ENCODE measurements at regions not wholly inside any gene's neighbourhood (a gene's known extent, or its start where the extent isn't known, plus 50 kb on each side); places are given as distances from the start of the nearest gene placed in this dataset.

DNA sequence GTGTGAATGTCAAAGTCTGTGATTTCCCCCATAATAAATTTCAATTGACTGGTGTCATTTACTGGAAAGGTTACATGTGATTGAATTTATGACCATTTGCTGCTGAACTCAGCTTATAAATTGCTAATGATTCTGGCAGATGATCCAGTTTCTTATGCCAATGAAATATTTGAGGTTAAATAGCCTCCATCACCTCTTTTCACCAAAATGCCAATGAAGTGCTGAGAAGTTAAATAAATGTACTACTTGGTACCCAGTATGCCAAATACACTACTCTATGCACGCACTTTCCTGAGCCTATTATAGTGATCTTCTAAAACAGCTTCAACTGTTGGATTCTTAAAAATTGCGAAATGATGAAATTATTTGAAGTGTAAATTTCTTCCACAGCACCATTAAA is 741.4 kb downstream of the PLA2G4A start:
- H3K4me3 ChIP-seq (ENCODE audit: low read depth, low read length, poor library complexity, severe bottlenecking) = no peak overlapping the region
- BruUV-seq (replicated peaks) = no TSS peak
- TF ChIP-seq, protein P1, sequence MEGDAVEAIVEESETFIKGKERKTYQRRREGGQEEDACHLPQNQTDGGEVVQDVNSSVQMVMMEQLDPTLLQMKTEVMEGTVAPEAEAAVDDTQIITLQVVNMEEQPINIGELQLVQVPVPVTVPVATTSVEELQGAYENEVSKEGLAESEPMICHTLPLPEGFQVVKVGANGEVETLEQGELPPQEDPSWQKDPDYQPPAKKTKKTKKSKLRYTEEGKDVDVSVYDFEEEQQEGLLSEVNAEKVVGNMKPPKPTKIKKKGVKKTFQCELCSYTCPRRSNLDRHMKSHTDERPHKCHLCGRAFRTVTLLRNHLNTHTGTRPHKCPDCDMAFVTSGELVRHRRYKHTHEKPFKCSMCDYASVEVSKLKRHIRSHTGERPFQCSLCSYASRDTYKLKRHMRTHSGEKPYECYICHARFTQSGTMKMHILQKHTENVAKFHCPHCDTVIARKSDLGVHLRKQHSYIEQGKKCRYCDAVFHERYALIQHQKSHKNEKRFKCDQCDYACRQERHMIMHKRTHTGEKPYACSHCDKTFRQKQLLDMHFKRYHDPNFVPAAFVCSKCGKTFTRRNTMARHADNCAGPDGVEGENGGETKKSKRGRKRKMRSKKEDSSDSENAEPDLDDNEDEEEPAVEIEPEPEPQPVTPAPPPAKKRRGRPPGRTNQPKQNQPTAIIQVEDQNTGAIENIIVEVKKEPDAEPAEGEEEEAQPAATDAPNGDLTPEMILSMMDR (conservative IDR thresholded peaks at IDR 0.05; ENCODE audit: low read length) = no peak
- TF ChIP-seq EZH2phosphoT487 (IDR thresholded peaks at IDR 0.05; ENCODE audit: borderline replicate concordance, low read depth, low read length) = no peak
- POLR2A ChIA-PET = no interaction called here
- no peaks in the 10 kb centered on the region for H3K9me3 ChIP-seq (ENCODE audit: low read length)
- H3K79me2 ChIP-seq (ENCODE audit: insufficient read depth, low read depth, low read length) = no peaks in the 10 kb centered on the region
- no peak overlapping the region for H3K4me2 ChIP-seq (ENCODE audit: low read length)
- no peaks in the 10 kb centered on the region for H4K20me1 ChIP-seq (ENCODE audit: insufficient read depth, low read length)
- no peak overlapping the region for H2AFZ ChIP-seq (ENCODE audit: low read length)
- intact Hi-C loops (cut with micrococcal nuclease; ENCODE audit: unreplicated experiment) = no loop called here
- DNase-seq (ENCODE audit: low spot score) = no peak
- CTCF ChIA-PET (ENCODE audit: unreplicated experiment) = no interaction called here
- no peak overlapping the region for H3K27ac ChIP-seq (ENCODE audit: low read depth, low read length, poor library complexity, severe bottlenecking)
- H3K9me2 ChIP-seq (ENCODE audit: insufficient read depth, low read length) = no peaks in the 10 kb centered on the region
- H3K4me1 ChIP-seq (ENCODE audit: insufficient read depth, low read length, poor library complexity, severe bottlenecking) = no peaks in the 10 kb centered on the region
- no peaks in the 10 kb centered on the region for H3K36me3 ChIP-seq (ENCODE audit: insufficient read depth, low read length)

DNA sequence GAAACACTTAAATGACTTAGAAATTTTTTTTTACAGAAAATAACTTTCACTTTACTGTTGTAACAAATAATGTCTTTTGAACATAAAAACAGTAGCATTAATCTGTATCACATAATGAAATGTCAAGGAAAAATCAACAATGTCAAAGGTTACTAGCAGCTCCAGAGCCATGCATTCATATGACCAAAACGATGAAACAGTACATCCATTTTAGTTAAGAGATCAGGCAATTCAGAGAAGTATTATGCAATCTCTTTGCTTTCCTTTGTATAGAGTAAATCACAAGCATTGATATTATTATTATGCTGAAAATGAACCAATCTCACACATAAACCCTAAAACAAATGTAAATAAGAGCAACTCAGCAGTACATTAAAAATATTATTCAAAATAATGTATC is 748.9 kb downstream of the PLA2G4A start:
- no peaks in the 10 kb centered on the region for H3K36me3 ChIP-seq (ENCODE audit: insufficient read depth, low read length)
- POLR2A ChIA-PET = no interaction called here
- BruUV-seq (replicated peaks) = no TSS peak

DNA sequence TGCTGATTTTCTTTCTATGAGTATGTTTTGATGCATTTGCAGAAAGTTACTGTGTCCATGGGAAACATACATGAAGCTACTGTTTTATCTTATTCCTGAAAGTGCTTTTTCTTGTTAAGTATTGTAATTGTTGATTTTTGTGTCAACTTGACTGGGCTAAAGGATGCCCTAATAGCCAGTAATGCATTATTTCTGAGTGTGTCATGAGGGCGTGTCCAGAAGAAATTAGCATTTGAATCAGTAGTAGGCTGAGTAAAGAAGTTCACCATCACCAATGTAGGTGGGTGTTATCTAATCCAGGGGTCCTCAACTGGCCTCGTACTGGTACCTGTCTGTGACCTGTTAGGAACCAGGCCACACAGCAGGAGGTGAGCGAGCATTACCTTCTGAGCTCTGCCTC is 760.2 kb downstream of the PLA2G4A start:
- no TSS peak for BruUV-seq (replicated peaks)
- no peaks in the 10 kb centered on the region for H3K9me2 ChIP-seq (ENCODE audit: insufficient read depth, low read length)
- no peaks in the 10 kb centered on the region for H3K4me1 ChIP-seq (ENCODE audit: insufficient read depth, low read length, poor library complexity, severe bottlenecking)
- H3K9me3 ChIP-seq (ENCODE audit: low read length) = no peaks in the 10 kb centered on the region
- no peak overlapping the region for H3K27ac ChIP-seq (ENCODE audit: low read depth, low read length, poor library complexity, severe bottlenecking)
- H3K4me3 ChIP-seq (ENCODE audit: low read depth, low read length, poor library complexity, severe bottlenecking) = no peak overlapping the region
- no peak for DNase-seq (ENCODE audit: low spot score)
- no peak overlapping the region for H2AFZ ChIP-seq (ENCODE audit: low read length)
- intact Hi-C loops (cut with micrococcal nuclease; ENCODE audit: unreplicated experiment) = no loop called here
- no peak for TF ChIP-seq EZH2phosphoT487 (IDR thresholded peaks at IDR 0.05; ENCODE audit: borderline replicate concordance, low read depth, low read length)
- TF ChIP-seq, protein P1 (conservative IDR thresholded peaks at IDR 0.05; ENCODE audit: low read length) = no peak
- H3K4me2 ChIP-seq (ENCODE audit: low read length) = no peak overlapping the region
- no peaks in the 10 kb centered on the region for H3K36me3 ChIP-seq (ENCODE audit: insufficient read depth, low read length)
- CTCF ChIA-PET (ENCODE audit: unreplicated experiment) = no interaction called here
- no peaks in the 10 kb centered on the region for H4K20me1 ChIP-seq (ENCODE audit: insufficient read depth, low read length)
- POLR2A ChIA-PET = no interaction called here
- H3K79me2 ChIP-seq (ENCODE audit: insufficient read depth, low read depth, low read length) = no peaks in the 10 kb centered on the region

More for the DNA sequence above, 748.9 kb downstream of the PLA2G4A start:
- intact Hi-C loops (cut with micrococcal nuclease; ENCODE audit: unreplicated experiment) = no loop called here
- H3K9me3 ChIP-seq (ENCODE audit: low read length) = no peaks in the 10 kb centered on the region
- no peak overlapping the region for H3K27ac ChIP-seq (ENCODE audit: low read depth, low read length, poor library complexity, severe bottlenecking)
- H4K20me1 ChIP-seq (ENCODE audit: insufficient read depth, low read length) = no peaks in the 10 kb centered on the region
- no peak overlapping the region for H3K4me2 ChIP-seq (ENCODE audit: low read length)
- no peak overlapping the region for H2AFZ ChIP-seq (ENCODE audit: low read length)
- H3K9me2 ChIP-seq (ENCODE audit: insufficient read depth, low read length) = no peaks in the 10 kb centered on the region
- no peak for DNase-seq (ENCODE audit: low spot score)
- TF ChIP-seq, protein P1 (conservative IDR thresholded peaks at IDR 0.05; ENCODE audit: low read length) = no peak
- TF ChIP-seq EZH2phosphoT487 (IDR thresholded peaks at IDR 0.05; ENCODE audit: borderline replicate concordance, low read depth, low read length) = no peak
- CTCF ChIA-PET (ENCODE audit: unreplicated experiment) = no interaction called here
- no peaks in the 10 kb centered on the region for H3K4me1 ChIP-seq (ENCODE audit: insufficient read depth, low read length, poor library complexity, severe bottlenecking)
- H3K79me2 ChIP-seq (ENCODE audit: insufficient read depth, low read depth, low read length) = no peaks in the 10 kb centered on the region
- H3K4me3 ChIP-seq (ENCODE audit: low read depth, low read length, poor library complexity, severe bottlenecking) = no peak overlapping the region

Measured in OCI-LY7 (cell line).